Posterior vena cava (tissue), 2 donors: ENCODE measurements at regions not wholly inside any gene's neighbourhood (a gene's known extent, or its start where the extent isn't known, plus 50 kb on each side); places are given as distances from the start of the nearest gene placed in this dataset.

ENCODE experiments used
- DNase-seq: peaks from one replicate; pipeline ENCODE4 v3.0.0-alpha.2; 2020; ENCODE audit warnings: low spot score
- intact Hi-C, 2 donors: fragments of 100-400 bp; cut with DNase I; formaldehyde crosslinking; loops; one replicate each; pipeline versions ENCODE4 v1.14.1 to v1.14.2; 2022 to 2023
- donor health status: DM: yes; HTN: yes; CAD: no.
- donor health status: DM: yes; HTN: yes; CAD: no.

DNA sequence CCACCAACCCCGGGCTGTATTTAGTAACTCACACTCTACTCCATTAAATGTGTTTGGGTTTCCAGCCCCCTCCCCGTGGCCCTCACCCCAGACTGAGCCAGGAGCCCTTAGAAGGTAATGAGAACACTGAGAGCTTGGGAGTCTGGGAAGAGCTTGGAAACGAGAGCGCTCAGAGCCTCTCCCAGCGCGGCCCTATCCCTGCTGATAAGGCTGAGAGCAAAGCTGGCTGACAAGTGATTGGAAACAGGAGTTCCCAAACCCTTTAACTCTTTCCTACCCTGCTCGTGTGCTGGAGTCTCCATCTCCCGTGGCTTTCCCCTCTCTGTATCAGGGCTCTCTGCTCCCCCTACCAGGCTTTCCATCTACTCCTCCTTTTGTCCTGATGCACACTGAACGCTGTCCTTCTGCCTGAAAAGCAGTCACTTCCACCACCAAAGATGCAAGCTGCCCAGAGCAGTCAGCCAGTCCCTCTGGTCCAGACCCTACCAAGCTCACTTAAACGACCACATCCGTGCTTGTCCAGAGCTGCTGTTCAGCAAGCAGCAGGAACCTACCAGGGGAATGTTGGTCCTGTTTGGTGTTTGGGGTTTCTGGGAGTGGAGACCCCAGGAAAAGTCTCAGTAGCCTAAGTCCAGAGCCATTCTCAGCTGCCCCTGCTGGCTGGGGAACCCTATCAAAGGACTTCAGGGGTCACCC lies 100.0 kb upstream of the PKDCC start:
- no peak for DNase-seq
- intact Hi-C loops, result no loop called here

DNA sequence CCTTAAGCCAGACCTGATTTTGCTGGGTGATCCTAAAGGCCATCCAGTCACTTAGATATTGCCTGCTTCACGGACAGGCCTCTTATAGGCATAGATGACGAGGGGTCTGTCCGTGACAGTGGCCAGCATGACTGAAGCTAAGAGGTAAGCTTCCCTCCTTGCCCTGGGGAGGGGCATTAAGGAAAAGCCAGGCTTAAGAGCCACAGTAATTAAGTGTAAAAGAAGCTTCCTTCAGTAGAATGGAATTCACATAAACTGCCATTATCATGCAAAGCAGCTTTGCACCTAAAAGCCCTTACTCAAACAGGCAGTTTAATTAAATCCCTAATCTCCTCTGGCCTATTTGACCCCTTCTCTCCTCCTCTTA lies 99.4 kb upstream of the PKDCC start:
- DNase-seq, result no peak
- intact Hi-C loops, result no loop called here

DNA sequence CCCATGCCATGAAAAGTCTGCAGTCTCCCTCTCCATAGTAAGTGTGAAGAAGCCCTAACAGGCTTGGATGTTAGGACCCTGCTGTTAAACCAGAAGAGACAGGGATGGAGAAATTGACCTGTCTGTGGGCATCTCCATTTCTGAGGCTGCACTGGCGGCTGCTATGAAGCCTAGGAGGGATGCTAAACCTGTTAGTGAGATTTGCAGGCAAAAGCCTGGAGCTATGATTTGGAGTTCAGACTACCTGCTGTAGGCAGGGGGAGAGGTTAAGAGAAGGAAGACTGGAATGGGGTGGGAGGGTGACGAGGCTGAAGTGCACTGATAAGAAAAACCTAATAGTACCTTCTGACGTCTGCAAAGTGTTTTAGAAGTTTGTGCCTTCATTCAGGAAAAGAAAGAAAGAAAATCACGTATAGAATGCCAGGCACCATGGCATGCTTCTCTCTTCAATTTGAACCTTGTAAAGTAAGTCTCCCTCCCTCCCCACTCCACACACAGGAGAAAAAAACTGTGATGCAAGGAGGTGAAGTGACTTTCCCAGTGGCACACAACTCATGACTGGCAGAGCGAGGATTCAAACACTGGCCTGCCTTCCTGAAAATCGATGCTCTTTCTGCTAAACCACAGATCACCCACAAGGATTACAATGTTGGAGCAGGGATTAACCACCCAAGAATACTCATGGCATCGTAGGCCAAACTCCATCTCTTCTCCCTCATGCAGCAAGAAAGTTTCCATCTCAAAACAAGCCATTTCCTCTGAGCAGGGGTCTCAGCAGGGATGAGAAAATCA lies 98.5 kb upstream of the PKDCC start:
- no peak for DNase-seq
- intact Hi-C loops, result no loop called here

DNA sequence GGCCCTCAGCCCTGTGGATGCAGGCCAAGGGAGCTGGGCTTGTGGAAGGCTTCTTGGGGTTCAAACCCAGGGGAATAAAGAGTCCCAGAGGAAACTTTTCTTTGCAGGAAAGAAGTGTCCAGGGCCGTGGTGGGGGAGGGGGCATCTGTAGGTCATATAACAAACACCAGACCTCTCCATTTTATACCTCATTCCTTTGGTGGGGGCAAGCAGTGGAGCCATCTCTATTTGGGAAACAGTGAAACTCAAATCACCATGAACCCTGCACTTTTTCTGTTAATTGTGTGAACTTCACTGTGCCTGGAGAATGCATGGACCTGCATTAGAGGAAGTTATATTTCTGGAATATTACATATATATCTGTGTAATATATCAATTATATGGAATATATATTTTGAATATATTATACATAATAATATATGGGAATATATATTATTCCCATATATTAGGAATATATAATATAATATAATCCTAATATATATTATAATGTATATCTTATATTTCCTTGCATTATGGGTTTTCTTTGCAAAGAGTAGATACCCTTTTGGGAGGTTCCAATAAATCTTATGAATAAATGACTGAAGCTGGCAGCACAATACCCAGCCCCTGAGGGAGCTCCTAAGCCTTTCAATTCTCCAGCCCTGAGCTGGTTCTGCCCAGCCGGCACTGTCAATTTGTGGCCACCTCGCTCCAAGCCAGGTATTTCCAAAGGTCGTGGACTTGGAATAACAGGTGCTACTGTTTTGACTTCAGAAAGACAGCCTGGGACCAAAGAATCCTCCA lies 97.7 kb upstream of the PKDCC start:
- intact Hi-C loops, result no loop called here

DNA sequence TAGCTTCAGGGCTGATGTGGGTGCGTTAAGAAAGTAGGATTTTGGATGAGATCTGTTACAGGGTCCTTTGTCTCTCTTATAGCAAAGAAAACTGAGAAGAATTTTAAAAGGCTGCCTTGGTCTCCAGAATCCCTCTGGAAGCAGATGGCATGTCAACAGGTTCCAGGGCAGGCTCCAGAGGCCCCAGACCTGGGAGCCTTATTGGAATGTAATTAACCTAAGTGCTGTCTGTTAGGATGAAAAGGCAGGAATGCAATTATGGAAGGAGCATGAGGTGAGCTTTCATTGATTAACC lies 97.2 kb upstream of the PKDCC start:
- intact Hi-C loops, result no loop called here
- no peak for DNase-seq

More for the DNA sequence above, 97.7 kb upstream of the PKDCC start:
- no peak for DNase-seq

DNA sequence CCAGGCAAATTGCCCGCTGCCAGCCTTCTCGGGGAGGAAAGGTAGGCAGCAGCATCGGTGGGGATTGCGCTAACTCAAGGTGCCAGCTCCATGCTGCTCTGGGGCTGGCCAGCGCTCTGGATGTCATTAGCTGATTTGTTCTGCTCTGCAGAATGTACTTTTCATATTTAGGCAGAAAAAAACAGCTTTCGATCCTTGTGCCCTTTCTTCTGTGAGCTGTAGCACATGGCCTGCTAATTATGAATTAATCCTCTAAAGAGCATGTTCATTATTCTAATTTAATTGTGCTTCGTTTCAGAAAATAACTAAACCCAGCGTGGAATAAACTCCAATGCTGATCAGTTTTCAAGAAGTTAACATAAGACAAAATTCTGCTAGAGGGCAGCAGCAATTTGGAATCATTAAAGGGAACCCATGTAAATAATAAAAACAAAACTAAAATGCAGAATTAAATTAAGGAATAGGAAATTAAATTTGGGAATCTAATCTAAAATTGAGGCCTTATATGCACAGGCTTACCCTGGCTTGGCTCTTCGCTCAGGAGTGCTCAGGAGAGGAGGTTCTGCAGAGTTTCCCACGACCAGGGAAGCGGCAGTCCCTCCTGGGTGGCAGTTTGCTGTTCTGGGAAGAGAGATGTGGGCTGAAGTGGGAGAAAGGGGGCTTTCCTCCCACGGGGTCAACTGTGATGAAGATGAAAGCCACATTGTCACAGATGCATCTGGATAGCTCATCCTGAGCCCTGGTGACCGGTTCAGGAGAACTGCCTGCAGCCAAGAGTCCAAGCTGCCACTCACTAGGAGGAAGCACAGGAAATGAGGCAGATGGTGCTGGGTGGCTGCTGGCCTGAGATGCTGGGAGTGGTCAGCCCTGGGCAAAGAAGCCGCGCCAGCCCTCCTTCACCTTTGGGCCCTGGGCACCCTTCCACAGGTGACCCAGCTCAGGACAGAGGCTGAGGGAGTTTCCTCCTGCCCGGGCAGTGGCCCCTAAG lies 93.2 kb upstream of the PKDCC start:
- DNase-seq, result no peak
- intact Hi-C loops, result no loop called here

DNA sequence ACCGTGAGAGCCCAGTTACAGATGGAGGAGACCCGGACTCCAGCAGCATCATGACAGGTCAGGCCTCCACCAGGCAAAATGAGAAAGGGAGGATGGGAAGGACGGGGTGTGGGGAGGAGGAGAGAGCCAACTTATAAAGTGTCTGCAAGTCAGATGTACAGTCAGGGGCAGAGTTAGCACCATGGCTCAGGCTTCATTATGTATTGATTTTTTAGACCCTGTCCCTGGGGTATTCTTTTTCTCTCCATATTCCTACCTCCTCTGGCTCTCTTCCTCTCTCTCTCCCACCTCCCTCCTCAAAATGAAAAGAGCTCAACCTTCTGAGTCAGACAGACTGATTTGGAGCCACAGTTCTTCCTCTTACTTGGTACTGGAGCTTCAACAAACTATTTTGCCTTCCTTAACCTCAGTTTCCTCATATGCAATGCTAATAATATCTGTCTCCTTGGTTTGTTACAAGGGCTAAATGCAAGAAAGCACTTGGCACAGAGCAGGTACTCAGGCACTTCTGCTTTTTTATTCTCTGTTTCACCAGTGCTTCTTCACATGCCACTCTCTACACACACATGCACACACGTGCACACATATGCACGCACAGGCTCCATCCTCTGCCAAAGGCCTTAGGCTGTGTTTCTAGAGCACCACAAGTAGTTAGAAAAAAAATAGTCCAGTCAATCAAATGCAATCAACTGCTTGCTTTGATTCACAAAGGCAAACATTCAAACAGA lies 92.3 kb upstream of the PKDCC start:
- DNase-seq, result no peak
- intact Hi-C loops, result no loop called here

DNA sequence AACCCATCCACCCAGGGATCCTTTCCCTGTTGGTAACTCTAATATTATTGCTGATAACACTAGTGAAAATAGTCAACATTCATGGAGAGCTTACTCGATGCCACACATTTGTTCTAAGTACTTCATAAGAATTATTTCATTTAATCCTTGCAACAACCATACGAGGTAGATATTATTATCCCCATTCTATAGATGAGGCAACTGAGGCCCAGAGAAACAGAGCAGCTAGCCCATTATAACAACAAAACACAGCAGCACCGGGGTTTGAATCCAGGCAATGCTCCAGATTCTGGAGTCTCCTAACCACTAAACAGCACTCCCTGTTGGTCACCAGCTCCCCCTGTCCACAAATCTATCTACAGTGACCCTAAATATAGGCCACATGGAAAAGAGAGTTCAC lies 90.4 kb upstream of the PKDCC start:
- intact Hi-C loops, result no loop called here
- no peak for DNase-seq

DNA sequence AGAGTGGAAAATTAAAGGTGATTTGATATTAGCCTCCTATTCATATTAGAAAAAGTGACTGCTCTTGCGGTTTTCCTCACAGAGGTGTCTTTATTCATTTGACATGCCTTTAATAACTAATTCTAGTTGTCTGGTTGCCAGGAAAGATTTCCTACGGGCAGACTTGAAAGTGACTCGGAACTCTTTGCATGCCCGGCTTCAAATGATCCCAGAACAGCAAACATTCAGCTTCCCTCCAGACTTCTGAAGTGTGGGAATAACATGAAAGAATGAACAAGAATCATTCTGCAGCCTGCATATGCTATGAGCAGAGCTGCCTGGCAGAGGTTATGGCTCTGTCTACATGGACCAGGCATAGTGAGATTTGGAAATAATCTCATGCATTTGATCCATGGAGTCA lies 89.6 kb upstream of the PKDCC start:
- intact Hi-C loops, result no loop called here
- no peak for DNase-seq

DNA sequence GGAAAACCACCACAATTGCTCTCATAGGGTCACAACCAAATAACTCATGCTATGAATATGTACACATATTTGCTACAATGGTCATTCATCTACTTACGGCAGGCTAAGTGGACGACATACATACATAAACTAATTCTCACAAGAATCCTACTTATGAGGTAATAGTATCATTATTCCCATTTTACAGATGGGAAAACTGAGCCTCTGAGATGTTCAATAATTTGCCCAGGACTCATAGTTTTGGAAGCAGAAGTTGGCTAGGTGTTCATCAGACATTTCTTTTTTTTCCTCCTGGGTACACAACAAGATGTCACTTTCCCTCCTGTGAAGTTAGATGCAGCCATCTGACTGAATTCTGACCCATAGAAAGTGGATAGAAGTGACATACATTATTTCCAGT lies 89.0 kb upstream of the PKDCC start:
- DNase-seq, result no peak
- intact Hi-C loops, result no loop called here

DNA sequence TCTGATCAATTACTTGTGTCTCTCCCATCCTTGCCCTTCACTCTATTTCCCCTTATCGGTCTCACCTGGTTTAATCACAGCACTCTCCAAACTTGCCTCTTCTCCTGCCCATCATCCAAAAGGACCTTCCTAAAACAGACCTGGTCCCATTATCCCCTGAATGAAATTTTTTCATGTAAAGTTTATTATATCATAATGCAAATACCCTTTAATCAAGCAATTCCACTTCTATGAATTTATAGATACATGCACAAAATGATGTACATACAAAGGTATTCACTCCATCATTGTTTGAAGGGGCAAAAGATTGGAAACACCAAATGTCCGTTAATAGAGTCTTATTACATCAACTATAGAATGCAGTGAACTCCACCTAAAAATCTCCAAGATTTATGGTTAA lies 88.1 kb upstream of the PKDCC start:
- DNase-seq, result no peak
- intact Hi-C loops, result loop anchor here in 1 of 2 donors (10.0 kb wide), 1 partner anchor 85 kb away; no protein-coding TSS in a partner anchor

DNA sequence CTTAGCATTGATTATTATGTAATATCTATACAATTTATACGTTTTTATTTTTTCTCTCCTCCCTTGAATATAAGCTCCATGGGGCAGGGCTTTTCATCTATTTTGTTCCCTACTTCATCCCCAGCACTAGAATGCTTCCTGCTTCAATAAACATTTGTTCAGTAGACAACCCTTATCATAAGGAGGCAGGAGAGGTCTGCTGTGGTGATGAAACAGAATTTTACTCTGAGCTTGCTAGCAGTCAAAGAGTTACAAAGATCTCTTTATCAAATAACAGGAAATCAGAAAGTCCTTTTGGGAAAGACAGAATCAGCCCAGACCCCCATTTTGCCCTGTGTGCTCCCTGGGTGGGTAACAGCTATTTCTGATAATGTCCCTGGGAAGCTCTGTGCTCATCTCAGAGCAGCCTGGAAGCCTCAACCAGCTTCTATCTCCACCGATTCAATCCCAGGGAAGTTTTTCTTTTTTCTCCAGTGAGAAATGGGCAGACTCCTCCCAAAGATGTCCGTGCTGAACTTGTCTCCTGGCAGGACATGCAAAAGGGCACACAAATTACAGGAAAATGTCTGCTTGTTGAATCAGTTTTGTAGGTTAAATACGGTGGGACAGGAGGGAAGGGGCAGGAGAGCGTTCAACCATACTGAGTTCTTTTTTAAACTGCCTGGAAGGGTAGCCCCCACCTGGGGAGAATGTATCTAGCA lies 84.7 kb upstream of the PKDCC start:
- DNase-seq, result no peak
- intact Hi-C loops, result loop anchor here (1.0 to 10.0 kb wide), 2 partner anchors 50 to 88 kb away; no protein-coding TSS in a partner anchor

DNA sequence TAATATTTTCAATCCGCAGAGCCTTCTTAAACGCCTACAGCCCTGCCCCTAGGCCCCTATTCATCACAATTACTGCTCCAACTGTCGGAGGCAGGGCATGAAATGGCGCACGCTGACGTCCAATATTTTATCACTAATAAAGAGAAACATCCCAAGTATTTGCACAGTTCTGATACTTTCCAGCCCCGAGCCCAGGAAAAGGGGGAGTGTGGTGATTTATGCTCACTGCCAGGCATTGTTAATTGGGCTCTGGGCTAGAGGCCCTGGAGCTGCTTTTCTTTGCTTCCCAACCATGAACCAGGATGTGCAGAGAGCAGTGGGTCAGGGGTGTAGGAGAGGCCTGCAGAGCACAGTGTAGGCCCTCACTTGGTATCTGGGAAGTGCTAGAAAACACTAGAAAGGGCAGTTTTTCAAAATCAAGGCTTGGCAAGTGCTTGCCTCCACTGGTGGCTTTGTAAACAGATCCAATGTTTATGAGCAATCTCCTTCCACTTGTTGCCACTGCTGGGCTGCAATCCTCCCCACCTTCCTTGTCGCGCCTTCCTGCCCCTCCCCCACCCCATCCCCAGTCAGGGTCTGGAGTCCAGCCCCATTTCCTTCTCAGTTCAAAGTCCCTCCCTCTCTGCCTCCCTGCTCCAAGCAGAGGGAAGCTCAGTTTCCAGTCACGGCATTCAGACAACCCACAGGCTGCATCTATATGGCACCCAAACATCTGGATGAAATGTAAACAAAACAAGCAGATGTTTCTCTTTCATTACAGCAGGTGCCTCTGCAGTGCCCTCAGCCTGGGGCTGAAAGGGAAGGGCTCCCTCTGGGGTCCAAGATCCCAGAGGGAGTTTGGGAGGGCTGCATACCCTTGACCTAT lies 83.9 kb upstream of the PKDCC start:
- peak; percentile 90 for DNase-seq
- intact Hi-C loops, result loop anchor here in 1 of 2 donors (10.0 kb wide), 1 partner anchor 89 kb away; no protein-coding TSS in a partner anchor

DNA sequence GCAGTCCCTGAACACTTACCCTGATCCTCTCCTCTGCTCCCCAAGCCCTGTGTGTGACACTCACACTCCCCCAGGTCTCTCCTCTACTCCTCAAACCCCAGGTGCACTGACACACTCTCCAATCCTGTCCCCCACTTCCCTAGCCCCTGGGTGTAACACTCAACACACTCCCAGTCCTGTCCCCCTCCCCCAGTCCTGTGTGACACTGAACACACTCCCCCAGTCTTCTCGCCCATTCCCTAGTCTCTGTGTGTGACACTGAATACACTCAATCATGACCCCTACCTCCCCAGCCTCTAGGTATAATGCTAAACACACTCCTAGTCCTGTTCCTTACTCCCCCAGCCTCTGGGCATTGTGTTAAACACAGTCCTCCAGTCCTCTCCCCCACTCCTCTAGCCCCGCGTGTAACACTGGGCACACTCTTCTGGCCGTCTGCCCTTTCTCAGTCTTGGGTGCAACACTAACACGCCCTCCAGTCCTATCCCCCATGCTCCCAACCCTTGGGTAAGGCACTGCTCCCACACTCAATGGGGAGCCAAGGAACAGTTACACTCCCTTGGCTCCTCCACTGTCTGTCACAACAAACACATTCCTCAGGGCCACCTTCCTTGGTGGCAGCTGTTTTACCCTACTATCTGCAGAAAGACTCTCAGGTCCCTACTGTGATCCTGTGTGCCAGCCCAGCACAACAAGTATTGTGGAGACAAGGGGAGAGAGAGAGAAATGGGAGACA lies 82.5 kb upstream of the PKDCC start:
- intact Hi-C loops, result loop anchor here (1.0 to 10.0 kb wide), 3 partner anchors 31 to 91 kb away; no protein-coding TSS in a partner anchor

DNA sequence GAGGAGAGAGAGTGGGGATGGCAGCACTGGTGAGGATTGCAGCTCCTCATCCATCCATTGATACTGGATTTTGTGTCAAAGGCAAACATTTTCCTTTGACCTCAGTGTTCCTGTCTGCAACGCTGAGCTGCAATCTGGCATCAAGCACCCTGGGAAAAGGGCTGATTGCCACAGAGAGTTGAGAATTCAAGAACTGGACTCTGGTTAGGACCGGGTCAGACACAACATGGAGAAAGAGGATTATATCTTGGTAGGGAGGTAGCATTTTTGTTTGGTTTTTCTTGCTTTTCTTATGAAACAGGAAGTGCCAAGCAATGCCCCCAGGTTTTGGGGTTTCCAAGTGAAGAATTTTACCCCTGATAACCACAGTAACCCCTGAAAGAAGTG lies 81.9 kb upstream of the PKDCC start:
- DNase-seq, result peak; percentile 88
- intact Hi-C loops, result loop anchor here (1.0 to 10.0 kb wide), 3 partner anchors 32 to 91 kb away; no protein-coding TSS in a partner anchor

More for the DNA sequence above, 82.5 kb upstream of the PKDCC start:
- DNase-seq, result no peak

DNA sequence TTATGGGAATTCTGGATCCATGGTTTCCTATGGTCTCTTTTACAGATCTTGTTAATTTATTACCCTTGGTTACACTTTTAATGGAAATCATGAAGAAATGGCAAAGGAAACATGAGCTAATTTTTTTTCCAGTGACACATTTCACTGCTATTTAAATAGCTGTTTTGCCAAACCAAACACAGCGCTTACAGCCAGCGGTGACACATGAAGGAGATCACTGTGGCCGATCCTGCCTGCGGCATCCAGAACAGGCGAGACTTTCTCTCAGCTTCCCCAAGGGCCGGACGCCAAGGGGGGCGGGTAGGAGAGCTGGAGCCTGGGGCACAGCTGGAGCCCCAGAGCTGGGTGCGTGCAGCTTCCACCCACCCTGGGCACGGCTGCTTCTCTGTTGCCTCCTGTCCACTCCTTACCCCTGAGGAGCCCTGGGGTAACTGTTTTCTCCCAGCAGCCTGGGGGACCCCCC lies 81.4 kb upstream of the PKDCC start:
- DNase-seq, result peak; percentile 98
- intact Hi-C loops, result loop anchor here in 1 of 2 donors (5.0 to 10.0 kb wide), 2 partner anchors 86 to 92 kb away; no protein-coding TSS in a partner anchor
